Natural killer cell (primary cell): ENCODE measurements at regions not wholly inside any gene's neighbourhood (a gene's known extent, or its start where the extent isn't known, plus 50 kb on each side); places are given as distances from the start of the nearest gene placed in this dataset.

Experiments
- ATAC-seq, 3 donors: fragments of 150-1000 bp in 2 of 3; fragments of 200-7000 bp in 1 of 3; cut with Tn5 transposase; 1 replicate in 1 of 3; 2 replicates in 2 of 3; pipeline ENCODE4 v1.10.0; 2021; ENCODE audit warnings: mild to moderate bottlenecking in 2 of 3, moderate library complexity in 2 of 3
- DNase-seq, 2 donors: peaks; one replicate each; pipeline versions ENCODE4 v3.0.0 to v3.0.0-alpha.2; 2013 to 2021; ENCODE audit warnings: mixed read lengths in 1 of 2
- H3K27ac ChIP-seq: one replicate; pipeline ENCODE4 v1.5.1; 2013; ENCODE audit warnings: mild to moderate bottlenecking, low read length
- H3K27me3 ChIP-seq: one replicate; pipeline ENCODE4 v1.6.1; 2013; ENCODE audit warnings: low read length; ENCODE audit not compliant: control insufficient read depth, insufficient read depth
- H3K36me3 ChIP-seq: one replicate; pipeline ENCODE4 v1.6.1; 2013; ENCODE audit warnings: low read length; ENCODE audit not compliant: control insufficient read depth, insufficient read depth
- H3K4me1 ChIP-seq: one replicate; pipeline ENCODE4 v1.6.1; 2013; ENCODE audit warnings: low read length; ENCODE audit not compliant: control insufficient read depth, insufficient read depth
- H3K4me3 ChIP-seq: one replicate; pipeline ENCODE4 v1.5.1; 2013; ENCODE audit warnings: low read length
- H3K9me3 ChIP-seq: one replicate; pipeline ENCODE4 v1.6.1; 2013; ENCODE audit warnings: low read length; ENCODE audit not compliant: control insufficient read depth, insufficient read depth
- H3K27ac Mint-ChIP-seq, 2 donors: one replicate each; pipeline ENCODE4 v1.8.0; 2022; ENCODE audit warnings: mild to moderate bottlenecking in 2 of 2, mixed read lengths in 2 of 2, moderate library complexity in 1 of 2
- H3K27me3 Mint-ChIP-seq, 2 donors: one replicate each; pipeline ENCODE4 v1.8.0; 2022; ENCODE audit warnings: low read depth in 2 of 2, mixed read lengths in 2 of 2
- H3K36me3 Mint-ChIP-seq: one replicate; pipeline ENCODE4 v1.8.0; 2022; ENCODE audit warnings: mixed read lengths
- H3K4me1 Mint-ChIP-seq, 2 donors: one replicate each; pipeline ENCODE4 v1.8.0; 2022; ENCODE audit warnings: mixed read lengths in 2 of 2
- H3K4me3 Mint-ChIP-seq: one replicate; pipeline ENCODE4 v1.8.0; 2022; ENCODE audit warnings: mild to moderate bottlenecking, moderate library complexity, mixed read lengths
- H3K9me3 Mint-ChIP-seq, 2 donors: one replicate each; pipeline ENCODE4 v1.8.0; 2022; ENCODE audit warnings: mixed read lengths in 2 of 2
- WGBS: methylation state at CpG from one replicate; pipeline ENCODE4 v1.1.7; 2013; ENCODE audit warnings: missing lambda C conversion rate; ENCODE audit not compliant: insufficient coverage; 5-methylcytosine and 5-hydroxymethylcytosine counted together
- intact Hi-C: fragments of 100-400 bp; cut with micrococcal nuclease; formaldehyde crosslinking; loops from one replicate; pipeline ENCODE4 v1.14.2; 2022
- TF ChIP-seq, protein P1 (sequence below): fragments of 200-600 bp; IDR thresholded peaks from one replicate; pipeline ENCODE4 v1.8.0; 2022; ENCODE audit warnings: antibody characterized with exemption

DNA sequence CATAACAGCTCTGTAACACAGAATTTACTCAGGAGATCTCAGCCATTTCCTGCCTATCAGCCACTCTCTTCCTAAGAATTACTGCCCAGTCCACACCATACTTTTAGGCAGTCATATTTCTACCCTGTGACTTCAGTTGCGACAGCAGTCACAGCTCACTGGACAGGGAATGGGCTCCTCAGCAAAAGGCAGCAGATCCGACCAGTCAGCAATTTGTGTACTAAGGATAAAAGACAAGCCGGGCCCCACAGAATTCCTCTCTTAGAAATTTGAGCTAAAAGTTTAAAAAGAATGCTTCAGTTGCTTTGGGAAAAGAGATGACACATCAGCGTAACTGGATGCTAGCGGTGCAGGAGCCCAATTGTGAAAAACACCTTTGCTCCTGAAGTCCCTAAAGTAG is 172.1 kb downstream of the ENC1 start:
- no peaks in the 10 kb centered on the region for H3K27me3 ChIP-seq
- H3K27ac ChIP-seq: no peak overlapping the region
- Mint-ChIP-seq H3K36me3 (no peaks in the 10 kb centered on the region), H3K4me1 (no peaks in the 10 kb centered on the region), H3K27ac (no peak overlapping the region), H3K4me3 (no peak overlapping the region), H3K9me3 (no peaks in the 10 kb centered on the region), H3K27me3 (no peaks in the 10 kb centered on the region)
- H3K4me3 ChIP-seq: no peak overlapping the region
- intact Hi-C loops: no loop called here
- no peak for DNase-seq
- WGBS: 97% methylated on average over 5 of the region's 5 CpGs
- no peak for ATAC-seq
- H3K4me1 ChIP-seq: no peaks in the 10 kb centered on the region
- H3K36me3 ChIP-seq: no peaks in the 10 kb centered on the region
- TF ChIP-seq, protein P1, sequence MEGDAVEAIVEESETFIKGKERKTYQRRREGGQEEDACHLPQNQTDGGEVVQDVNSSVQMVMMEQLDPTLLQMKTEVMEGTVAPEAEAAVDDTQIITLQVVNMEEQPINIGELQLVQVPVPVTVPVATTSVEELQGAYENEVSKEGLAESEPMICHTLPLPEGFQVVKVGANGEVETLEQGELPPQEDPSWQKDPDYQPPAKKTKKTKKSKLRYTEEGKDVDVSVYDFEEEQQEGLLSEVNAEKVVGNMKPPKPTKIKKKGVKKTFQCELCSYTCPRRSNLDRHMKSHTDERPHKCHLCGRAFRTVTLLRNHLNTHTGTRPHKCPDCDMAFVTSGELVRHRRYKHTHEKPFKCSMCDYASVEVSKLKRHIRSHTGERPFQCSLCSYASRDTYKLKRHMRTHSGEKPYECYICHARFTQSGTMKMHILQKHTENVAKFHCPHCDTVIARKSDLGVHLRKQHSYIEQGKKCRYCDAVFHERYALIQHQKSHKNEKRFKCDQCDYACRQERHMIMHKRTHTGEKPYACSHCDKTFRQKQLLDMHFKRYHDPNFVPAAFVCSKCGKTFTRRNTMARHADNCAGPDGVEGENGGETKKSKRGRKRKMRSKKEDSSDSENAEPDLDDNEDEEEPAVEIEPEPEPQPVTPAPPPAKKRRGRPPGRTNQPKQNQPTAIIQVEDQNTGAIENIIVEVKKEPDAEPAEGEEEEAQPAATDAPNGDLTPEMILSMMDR: no peak
- no peaks in the 10 kb centered on the region for H3K9me3 ChIP-seq

DNA sequence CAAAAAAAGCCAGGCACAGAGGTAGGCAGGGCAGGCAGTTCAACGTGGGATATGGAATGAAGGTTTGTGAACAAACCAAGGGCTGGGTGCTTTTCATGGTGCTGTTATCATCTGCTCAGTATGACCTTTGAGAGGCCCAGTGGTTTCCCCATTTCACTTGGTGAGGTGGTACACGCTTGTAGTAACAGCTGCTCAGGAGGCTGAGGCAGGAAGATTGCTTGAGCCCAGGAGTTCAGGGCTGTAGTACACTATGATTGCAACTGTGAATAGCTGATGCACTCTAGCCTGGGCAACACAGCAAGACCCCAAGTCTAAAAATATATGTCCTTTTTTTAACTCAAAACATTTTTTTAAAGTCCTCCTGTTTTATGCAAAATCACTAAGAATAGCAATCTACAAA is 174.8 kb downstream of the ENC1 start:
- TF ChIP-seq, protein P1: no peak
- Histone ChIP-seq H3K36me3 (no peaks in the 10 kb centered on the region), H3K9me3 (no peaks in the 10 kb centered on the region), H3K27ac (no peak overlapping the region), H3K27me3 (peaks cover 3% of the 10 kb centered on the region), H3K4me3 (no peak overlapping the region), H3K4me1 (no peaks in the 10 kb centered on the region)
- Mint-ChIP-seq H3K36me3 (no peaks in the 10 kb centered on the region), H3K9me3 (no peaks in the 10 kb centered on the region), H3K4me3 (no peak overlapping the region), H3K27ac (no peak overlapping the region), H3K27me3 (peaks cover 7 to 9% of the 10 kb centered on the region in 2 donors), H3K4me1 (no peaks in the 10 kb centered on the region)
- intact Hi-C loops: no loop called here
- no peak for DNase-seq
- no peak for ATAC-seq
- 82% methylated on average over 2 of the region's 2 CpGs for WGBS

DNA sequence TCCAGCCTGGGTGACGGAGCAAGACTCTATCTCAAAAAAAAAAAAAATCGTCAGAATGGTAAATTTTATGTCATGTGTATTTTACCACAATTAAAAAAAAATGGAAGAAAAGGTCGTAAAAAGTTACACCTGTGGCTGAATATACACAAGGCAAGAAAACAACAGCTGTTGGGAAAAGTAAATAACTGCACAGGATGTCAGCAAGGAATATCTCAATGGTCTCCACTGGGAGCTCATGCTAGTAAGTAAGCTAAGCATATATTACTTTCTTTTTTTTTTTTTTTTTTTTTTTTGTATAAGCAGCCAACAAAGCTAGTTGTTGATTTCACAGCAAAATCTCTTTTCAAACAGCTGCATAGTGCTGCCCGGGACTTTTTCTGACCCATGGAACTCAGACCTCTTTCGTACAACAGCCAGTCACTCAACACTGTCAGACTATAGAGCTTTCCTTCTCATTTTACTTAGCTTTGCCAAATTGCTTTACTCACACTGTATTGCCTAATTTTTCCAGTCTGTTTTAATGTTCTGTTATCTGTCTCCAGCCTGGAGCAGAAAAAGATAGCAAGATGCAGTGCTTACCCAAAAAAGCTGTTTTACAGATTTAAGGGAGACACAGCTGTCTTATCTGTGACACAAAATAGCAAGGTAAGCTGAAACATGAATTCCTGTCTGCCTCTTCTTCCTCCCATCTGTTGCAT is 175.9 kb downstream of the ENC1 start:
- DNase-seq (no peak), ATAC-seq (no peak)
- H3K9me3 ChIP-seq: no peaks in the 10 kb centered on the region
- no peaks in the 10 kb centered on the region for H3K4me1 ChIP-seq
- no peak overlapping the region for H3K27ac Mint-ChIP-seq
- TF ChIP-seq, protein P1: no peak
- peaks cover 3% of the 10 kb centered on the region for H3K27me3 ChIP-seq
- no peak overlapping the region for H3K4me3 Mint-ChIP-seq
- no peaks in the 10 kb centered on the region for H3K36me3 ChIP-seq
- H3K27ac ChIP-seq: no peak overlapping the region
- no peaks in the 10 kb centered on the region for H3K36me3 Mint-ChIP-seq
- intact Hi-C loops: no loop called here
- peaks cover 8 to 9% of the 10 kb centered on the region in 2 donors for H3K27me3 Mint-ChIP-seq
- no peaks in the 10 kb centered on the region for H3K9me3 Mint-ChIP-seq
- H3K4me3 ChIP-seq: no peak overlapping the region
- no peaks in the 10 kb centered on the region for H3K4me1 Mint-ChIP-seq
- WGBS: 92% methylated on average over 3 of the region's 5 CpGs

DNA sequence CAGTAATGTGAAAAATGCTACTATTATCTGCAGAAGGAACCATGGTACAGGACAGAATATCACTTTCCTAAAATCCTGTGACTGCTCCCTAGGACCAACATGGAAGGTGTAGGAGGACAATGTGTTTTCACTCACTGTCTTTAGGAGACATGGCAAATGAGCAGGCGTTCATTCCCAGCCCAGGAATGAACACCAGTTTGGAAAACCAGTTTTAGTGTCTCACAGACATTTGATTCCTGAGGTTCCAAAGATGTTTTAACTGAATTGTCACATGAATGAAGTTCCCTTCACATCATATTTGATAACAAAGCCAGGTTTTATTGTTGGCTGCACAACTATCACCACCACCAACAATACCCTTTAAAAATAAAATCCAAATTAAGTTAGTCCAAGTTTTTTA is 178.2 kb downstream of the ENC1 start:
- no peak for ATAC-seq
- no peaks in the 10 kb centered on the region for H3K36me3 ChIP-seq
- no peaks in the 10 kb centered on the region for H3K9me3 Mint-ChIP-seq
- no peak overlapping the region for H3K4me3 Mint-ChIP-seq
- no peaks in the 10 kb centered on the region for H3K4me1 ChIP-seq
- no peak for DNase-seq
- no peak overlapping the region for H3K4me3 ChIP-seq
- no peak overlapping the region for H3K27ac Mint-ChIP-seq
- no peak overlapping the region for H3K27ac ChIP-seq
- 81% methylated on average over 1 of the region's 1 CpG for WGBS
- peaks cover 3% of the 10 kb centered on the region for H3K27me3 ChIP-seq
- peaks cover 9 to 12% of the 10 kb centered on the region in 2 donors for H3K27me3 Mint-ChIP-seq
- intact Hi-C loops: no loop called here
- TF ChIP-seq, protein P1: no peak
- H3K36me3 Mint-ChIP-seq: no peaks in the 10 kb centered on the region
- no peaks in the 10 kb centered on the region for H3K9me3 ChIP-seq
- H3K4me1 Mint-ChIP-seq: no peaks in the 10 kb centered on the region
